Progenitor cell of endocrine pancreas (in vitro differentiated cells): ENCODE measurements at regions not wholly inside any gene's neighbourhood (a gene's known extent, or its start where the extent isn't known, plus 50 kb on each side); places are given as distances from the start of the nearest gene placed in this dataset.

ENCODE experiments used
- DNase-seq: peaks from one replicate; pipeline ENCODE4 v3.0.0; 2021; ENCODE audit warnings: low spot score; ENCODE audit not compliant: unreplicated experiment
- H3K27ac Mint-ChIP-seq: 2 replicates; pipeline ENCODE4 v1.8.0; 2021; ENCODE audit warnings: mild to moderate bottlenecking, moderate library complexity, mixed read lengths
- H3K27me3 Mint-ChIP-seq: 2 replicates; pipeline ENCODE4 v1.8.0; 2021; ENCODE audit warnings: mixed read lengths
- H3K36me3 Mint-ChIP-seq: 2 replicates; pipeline ENCODE4 v1.8.0; 2022; ENCODE audit warnings: mixed read lengths; ENCODE audit not compliant: insufficient read depth
- H3K4me1 Mint-ChIP-seq: 2 replicates; pipeline ENCODE4 v1.8.0; 2021; ENCODE audit warnings: low read depth, mixed read lengths
- H3K4me3 Mint-ChIP-seq: 2 replicates; pipeline ENCODE4 v1.8.0; 2021; ENCODE audit warnings: low read depth, mild to moderate bottlenecking, moderate library complexity, mixed read lengths
- H3K9me3 Mint-ChIP-seq: 2 replicates; pipeline ENCODE4 v1.8.0; 2021; ENCODE audit warnings: low read depth, mixed read lengths
- CTCF ChIP-seq: fragments of 200-600 bp; sonication (generic); IDR thresholded peaks from one replicate; pipeline ENCODE4 v1.5.0; 2021; ENCODE audit warnings: antibody characterized with exemption, mild to moderate bottlenecking; ENCODE audit not compliant: unreplicated experiment

- Mint-ChIP-seq H3K27ac (peak overlapping the region; percentile 52), H3K36me3 (no peaks in the 10 kb centered on the region), H3K4me1 (no peaks in the 10 kb centered on the region), H3K4me3 (no peak overlapping the region), H3K27me3 (peaks cover 31% of the 10 kb centered on the region), H3K9me3 (no peaks in the 10 kb centered on the region)
- no peak for TF ChIP-seq CTCF
- DNase-seq = no peak
Measured at GRCh38 chr17:77893144-77894044, 65.1 kb upstream of the TNRC6C start.

GRCh38 chr17:77894126-77894956 is 64.2 kb upstream of the TNRC6C start:
- no peaks in the 10 kb centered on the region for H3K36me3 Mint-ChIP-seq
- no peak for DNase-seq
- no peak overlapping the region for H3K4me3 Mint-ChIP-seq
- H3K27me3 Mint-ChIP-seq = peaks cover 23% of the 10 kb centered on the region
- no peak overlapping the region for H3K27ac Mint-ChIP-seq
- no peaks in the 10 kb centered on the region for H3K9me3 Mint-ChIP-seq
- no peak for TF ChIP-seq CTCF
- no peaks in the 10 kb centered on the region for H3K4me1 Mint-ChIP-seq

GRCh38 chr17:77897741-77898301 is 60.7 kb upstream of the TNRC6C start:
- no peak for TF ChIP-seq CTCF
- Mint-ChIP-seq H3K36me3 (no peaks in the 10 kb centered on the region), H3K4me1 (peaks cover 2% of the 10 kb centered on the region), H3K27me3 (peaks cover 18% of the 10 kb centered on the region), H3K9me3 (no peaks in the 10 kb centered on the region), H3K4me3 (no peak overlapping the region), H3K27ac (no peak overlapping the region)
- DNase-seq = no peak

GRCh38 chr17:77898521-77899434 is 59.7 kb upstream of the TNRC6C start:
- H3K27ac Mint-ChIP-seq = no peak overlapping the region
- H3K9me3 Mint-ChIP-seq = no peaks in the 10 kb centered on the region
- no peak for DNase-seq
- H3K4me1 Mint-ChIP-seq = peaks cover 2% of the 10 kb centered on the region
- no peaks in the 10 kb centered on the region for H3K36me3 Mint-ChIP-seq
- TF ChIP-seq CTCF = no peak
- H3K27me3 Mint-ChIP-seq = peaks cover 19% of the 10 kb centered on the region
- H3K4me3 Mint-ChIP-seq = no peak overlapping the region
